ENCODE measurements at regions not wholly inside any gene's neighbourhood (a gene's known extent, or its start where the extent isn't known, plus 50 kb on each side); places are given as distances from the start of the nearest gene placed in this dataset.
"Not testable (repeated sequence)": the region's sequence is repeated elsewhere in the genome, so short reads cannot be mapped to it uniquely, and the experiment has no call there.

GRCh38 chr6:142637624-142638351 lies 307.2 kb downstream of the HIVEP2 start:
- DNase-seq = no peak

DNA sequence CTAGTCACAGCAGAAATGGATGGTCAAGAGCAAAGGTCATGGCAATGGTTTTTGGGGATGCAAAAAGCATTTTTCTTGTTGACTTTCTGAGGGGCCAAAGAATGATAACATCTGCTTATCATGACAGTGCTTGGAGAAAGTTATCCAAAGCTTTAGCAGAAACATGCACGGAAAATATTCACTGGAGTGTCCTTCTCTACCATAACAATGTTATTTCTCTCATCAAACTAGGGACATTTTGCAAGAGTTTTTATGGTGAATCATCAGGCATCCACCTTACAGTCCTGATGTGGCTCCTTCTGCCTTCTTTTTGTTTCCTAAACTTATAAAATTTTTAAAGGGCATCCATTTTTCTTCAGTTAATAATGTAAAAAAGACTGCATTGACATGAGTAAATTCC lies 302.3 kb downstream of the HIVEP2 start:
- DNase-seq = no peak

DNA sequence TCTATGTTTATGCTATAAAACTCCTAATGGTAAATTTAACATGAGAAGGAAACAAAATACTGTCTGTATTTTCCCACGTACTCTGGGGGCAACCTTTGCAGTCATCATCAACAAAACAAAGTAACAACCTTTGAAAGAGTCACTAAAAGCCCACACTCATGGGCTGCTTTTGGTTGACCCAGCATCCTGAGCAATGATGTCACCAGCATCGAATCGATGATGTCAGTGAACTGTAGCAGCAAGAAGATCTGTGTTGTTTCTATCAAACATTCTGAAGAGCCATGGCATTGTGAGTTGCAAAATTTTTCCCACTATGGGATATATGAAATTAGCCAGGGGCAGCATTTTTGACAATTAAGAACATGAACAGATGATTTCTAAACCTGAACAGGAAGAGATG lies 300.1 kb downstream of the HIVEP2 start:
- no peak for DNase-seq

- no peak for DNase-seq
Observed at GRCh38 chr6:142645663-142646062, 299.3 kb downstream of the HIVEP2 start.

- no peak for DNase-seq
Observed at GRCh38 chr6:142647449-142648035, 297.4 kb downstream of the HIVEP2 start.

DNA sequence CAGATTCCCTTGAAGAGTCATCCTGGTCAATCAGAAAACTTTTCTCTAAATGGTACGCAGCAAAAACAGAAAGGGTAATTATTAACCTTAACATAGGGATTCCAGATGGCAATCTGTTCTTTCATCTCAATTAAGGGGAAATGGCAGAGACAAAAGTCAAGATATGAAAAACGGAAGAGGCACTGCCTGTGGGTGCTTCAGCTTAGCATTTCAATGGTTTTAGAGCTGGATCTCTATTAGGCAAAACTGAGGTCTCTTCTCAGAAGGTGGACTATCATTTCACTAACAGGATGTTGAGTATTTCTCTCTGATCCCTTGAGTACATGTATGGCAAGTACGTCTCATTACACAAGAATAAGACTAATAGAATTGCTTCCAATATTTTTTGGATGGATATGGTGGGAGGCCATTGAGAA lies 296.9 kb downstream of the HIVEP2 start:
- DNase-seq = no peak

DNA sequence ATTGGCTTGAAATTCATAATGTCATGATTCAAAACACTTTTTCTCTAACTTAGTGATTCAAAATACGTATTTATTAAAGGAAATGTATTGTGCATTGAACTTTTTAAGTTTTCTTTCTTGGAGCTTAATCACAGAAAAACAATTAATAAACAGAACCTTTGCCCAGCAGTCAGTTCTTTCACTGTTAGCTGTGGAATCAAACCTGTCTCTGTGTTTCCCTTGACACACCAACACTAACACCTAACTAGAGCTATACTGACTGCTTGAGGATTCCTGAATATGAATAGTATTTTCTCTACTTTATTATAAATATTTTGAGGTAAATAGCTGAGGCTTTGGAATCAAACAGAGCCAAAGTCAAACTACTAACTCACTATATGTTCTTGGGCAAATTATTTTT lies 296.4 kb downstream of the HIVEP2 start:
- no peak for DNase-seq

GRCh38 chr6:142649438-142650234 lies 295.3 kb downstream of the HIVEP2 start:
- not testable (repeated sequence) for DNase-seq

DNA sequence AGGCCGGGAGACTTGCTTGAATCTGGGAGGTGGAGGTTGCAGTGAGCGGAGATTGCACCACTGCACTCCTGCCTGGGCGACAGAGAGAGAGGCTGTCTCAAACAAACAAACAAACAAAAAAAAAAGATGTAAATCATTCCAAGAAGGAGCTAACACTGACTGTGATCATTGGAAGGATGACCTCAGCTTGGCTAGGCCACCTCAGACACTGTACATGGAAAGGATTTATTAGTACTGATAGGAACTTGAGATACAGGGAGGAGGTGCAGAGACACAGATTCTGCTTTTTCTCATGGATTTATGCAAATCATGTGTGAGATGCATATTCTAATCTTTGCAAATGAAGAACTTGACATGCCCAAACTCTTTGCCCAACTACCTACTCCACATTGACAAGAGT lies 293.6 kb downstream of the HIVEP2 start:
- DNase-seq = no peak

DNA sequence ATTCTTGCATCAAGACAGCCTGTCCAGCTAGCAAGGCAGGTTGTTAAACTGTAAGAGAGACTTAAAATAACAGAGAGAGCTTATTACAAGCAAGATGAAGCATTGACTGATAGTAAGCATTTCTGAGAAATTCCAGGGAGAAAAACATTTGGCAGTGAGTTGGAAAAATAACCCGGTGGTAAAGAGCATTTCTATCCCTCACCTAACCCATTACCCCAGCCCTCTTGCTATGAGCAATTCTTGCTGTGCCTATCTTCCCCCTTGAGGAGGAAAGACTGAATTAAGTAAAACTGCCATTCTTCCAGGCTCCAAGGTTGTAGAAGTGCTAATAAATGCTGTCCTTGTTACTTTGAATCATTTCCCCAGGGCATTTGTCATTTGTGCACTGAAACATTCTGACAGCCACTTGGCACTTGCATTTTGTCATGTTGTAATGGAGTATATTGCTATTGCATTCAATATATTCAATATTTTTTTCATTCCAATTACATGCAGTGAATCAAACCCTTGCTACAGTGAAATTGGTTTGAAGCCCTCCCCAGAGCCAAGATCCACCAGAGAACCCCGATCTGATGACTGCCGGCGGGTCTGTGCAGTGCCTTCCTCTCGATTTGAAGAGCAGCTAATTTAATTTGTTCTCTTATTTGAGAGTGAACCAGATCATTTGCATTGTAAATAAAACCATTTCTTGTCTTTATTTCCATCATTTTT lies 291.1 kb downstream of the HIVEP2 start:
- DNase-seq = no peak

GRCh38 chr6:142659661-142660060 lies 285.3 kb downstream of the HIVEP2 start:
- DNase-seq = no peak

- DNase-seq = no peak
Observed at GRCh38 chr6:142665393-142665792, 279.6 kb downstream of the HIVEP2 start.

DNA sequence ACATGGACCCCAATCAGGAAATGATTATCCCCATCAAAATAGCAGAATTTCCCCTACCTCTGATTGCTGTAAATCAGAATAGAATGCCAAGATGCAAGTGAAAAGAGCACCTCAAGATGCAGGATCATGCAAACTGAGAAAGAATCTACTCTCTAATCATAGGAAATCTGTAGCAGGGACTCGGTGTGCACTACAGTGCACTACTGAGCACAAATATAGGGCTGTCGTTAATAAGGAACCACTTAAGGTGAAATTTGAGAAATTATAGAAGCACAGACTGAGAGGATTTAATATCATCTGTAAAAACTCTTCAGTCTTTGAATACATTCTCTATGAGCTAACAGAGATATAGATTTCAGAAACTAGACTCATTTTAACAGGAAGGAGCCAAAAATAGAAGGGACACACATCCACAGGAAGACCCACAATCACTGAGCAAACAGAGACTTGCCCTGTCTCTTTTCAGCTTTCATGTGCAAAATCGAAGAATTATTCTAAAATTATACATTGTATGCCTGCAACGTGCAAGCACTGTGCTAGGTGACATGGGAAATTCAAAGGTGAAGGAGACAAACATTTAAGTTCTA lies 278.3 kb downstream of the HIVEP2 start:
- DNase-seq = no peak

- DNase-seq = no peak
Observed at GRCh38 chr6:142669471-142670351, 275.3 kb downstream of the HIVEP2 start.

DNA sequence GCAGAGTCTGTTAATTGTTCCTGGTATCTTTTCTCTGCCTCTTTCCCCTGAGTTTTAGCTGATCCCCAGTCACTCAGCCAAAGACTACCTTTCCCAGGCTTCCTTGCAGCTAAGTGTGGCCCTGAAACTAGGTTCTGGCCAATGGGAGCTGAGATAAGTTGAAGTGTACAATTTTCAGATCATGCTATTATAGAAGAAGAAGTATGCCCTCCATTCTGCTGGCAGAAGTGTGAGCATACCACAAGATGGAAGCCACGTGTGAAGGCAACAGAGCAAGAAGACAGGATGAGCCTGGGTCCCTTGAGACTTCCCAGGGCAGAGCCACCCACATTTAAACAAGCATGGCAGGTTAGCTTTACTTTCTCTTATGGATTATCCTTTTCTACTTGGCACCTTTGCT lies 273.2 kb downstream of the HIVEP2 start:
- no peak for DNase-seq

DNA sequence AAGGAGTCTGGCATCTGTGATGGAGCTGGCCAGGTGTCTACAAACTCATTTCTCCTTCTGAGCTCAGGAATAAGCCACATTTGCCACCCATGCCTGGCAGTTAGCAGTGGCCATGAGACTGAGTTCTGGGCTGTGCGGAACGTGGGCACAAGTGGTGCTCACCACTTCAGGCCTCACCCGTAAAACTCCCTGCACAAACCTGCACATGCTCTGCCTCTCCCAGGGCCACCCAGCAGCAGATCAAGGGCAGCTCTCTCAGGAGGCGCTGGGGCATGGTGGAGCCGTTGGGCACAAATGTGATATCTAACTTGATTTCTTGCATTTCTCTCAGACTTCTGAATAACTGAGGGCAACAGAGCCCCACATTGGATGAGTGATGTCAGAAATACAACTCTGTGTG lies 269.5 kb downstream of the HIVEP2 start:
- no peak for DNase-seq

DNA sequence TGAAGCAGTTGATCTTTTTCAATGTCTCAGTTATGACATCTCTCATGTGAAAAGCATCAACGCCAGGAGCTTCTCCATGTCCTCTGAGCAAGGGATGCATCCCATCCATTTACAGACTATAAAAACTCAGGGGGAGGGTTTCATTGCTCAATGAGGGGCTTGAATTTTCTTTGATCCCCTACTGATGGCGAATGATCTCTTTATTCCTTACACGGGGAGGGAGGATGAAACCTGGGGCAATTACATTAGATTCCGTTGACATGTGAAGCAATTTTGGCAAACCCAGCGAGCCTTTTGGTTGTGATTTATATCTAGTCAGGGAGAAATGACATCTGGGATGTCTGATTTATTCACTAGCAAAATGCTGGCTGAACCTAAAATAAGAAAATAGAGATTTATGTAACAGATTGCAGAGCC lies 268.9 kb downstream of the HIVEP2 start:
- no peak for DNase-seq

DNA sequence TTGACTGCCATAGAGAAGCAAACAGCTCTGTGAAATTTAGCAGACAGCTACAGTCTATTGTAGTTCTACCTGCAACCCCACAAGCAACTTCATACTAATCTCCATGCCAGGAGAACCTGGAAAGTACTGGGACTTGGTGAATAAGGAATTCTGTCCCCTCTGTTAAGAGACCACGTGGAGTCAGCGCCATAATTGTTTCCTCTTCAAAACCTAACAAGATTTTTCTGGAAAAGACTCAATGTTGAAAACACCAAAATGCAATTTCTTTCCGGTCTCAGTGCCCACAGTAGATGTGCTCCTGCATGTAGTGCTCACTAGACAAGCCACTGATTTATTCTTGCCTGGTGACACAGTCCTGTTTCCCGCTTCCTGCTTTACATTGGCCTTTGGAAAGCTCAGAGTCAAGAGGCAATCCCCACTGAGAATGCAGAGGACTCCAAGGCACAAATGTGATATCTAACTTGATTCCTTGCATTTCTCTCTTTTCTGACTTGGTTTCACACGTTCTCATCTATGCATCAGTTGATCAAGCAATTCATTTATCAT lies 268.3 kb downstream of the HIVEP2 start:
- no peak for DNase-seq

DNA sequence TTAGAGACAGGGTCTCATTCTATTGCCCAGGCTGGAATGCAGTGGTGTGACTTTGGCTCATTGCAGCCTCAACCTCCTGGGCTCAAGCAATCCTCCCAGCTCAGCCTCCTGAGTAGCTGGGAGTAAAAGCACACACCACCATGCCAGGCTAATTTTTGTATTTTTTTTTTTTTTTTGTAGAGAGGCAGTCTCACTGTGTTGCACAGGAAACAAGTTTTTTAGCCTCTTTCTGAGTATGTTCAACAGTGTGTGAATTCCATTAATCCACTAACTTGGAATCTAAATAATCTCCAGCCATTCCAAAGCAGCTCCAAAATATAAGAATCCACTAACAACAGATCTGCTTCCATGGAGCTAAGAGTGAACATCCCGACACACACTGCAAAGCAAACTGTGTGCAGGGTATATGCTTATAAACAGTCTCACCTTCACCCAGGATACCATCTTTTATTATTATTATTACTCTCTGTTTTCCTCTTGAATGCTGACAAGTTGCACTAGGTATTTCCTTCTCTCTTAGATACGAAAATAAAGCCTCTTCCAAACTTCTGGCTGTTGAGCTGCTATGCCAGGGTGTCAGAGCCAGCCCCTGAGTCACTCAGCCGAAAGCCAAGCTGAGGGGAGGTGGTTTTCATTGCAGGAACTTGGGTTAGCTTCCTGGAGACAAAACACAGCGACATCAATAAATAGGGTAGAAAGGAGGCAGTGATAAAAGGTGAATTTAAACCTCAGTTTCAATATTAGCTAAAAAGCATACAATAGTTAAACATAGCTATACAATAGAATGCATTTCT lies 264.9 kb downstream of the HIVEP2 start:
- no peak for DNase-seq

DNA sequence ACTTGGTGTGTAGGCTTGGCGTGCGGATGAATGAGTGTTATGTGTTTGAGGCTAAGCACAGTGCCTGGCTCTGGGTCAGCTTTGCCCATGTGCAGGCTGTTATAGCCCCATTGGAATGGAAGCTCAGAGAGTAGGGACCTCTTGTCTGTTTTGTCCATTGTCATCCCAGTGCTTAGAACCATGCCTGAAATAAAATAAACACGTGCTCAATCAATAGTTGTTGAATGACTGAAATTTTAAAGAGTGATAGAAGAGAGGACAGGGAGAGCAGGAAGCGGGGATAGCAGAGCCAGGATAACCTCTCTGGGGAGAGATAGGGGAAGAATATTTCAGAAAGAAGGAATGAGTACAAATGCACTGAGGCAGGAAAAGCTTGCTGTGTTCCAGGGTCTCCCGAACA lies 263.9 kb downstream of the HIVEP2 start:
- no peak for DNase-seq

GRCh38 chr6:142682985-142683384 lies 262.0 kb downstream of the HIVEP2 start:
- DNase-seq = no peak

Measured in activated naive CD4-positive, alpha-beta T cell treated with Interleukin-2 at 50 U/mL for 16 hours (primary cell).